SK-N-SH treated with all-trans-retinoic acid at 6 μM for 48 hours (cell line): ENCODE measurements at regions not wholly inside any gene's neighbourhood (a gene's known extent, or its start where the extent isn't known, plus 50 kb on each side); places are given as distances from the start of the nearest gene placed in this dataset.

ENCODE experiments used
- ATAC-seq: fragments of 200-7000 bp; cut with Tn5 transposase; 3 replicates; pipeline ENCODE4 v1.9.1; 2020; ENCODE audit warnings: mild to moderate bottlenecking, moderate library complexity
- ARNTL ChIP-seq: fragments of 450-650 bp; formaldehyde crosslinking; IDR thresholded peaks from 2 replicates; pipeline ENCODE4 v1.5.0; 2020; ENCODE audit warnings: low read depth, mild to moderate bottlenecking, moderate library complexity, borderline replicate concordance
- BACH2 ChIP-seq: fragments of 250-450 bp; sonication (Bioruptor Pico); IDR thresholded peaks from 2 replicates; pipeline ENCODE4 v1.9.0; 2021; ENCODE audit warnings: mild to moderate bottlenecking, borderline replicate concordance
- CSDC2 ChIP-seq: fragments of 250-450 bp; sonication (Bioruptor Pico); IDR thresholded peaks from 2 replicates; pipeline ENCODE4 v1.5.0; 2020; ENCODE audit warnings: mild to moderate bottlenecking, moderate library complexity
- ISL1 ChIP-seq: fragments of 250-450 bp; sonication (Bioruptor Pico); IDR thresholded peaks from 2 replicates; pipeline ENCODE4 v2.1.2; 2022; ENCODE audit warnings: mild to moderate bottlenecking, moderate library complexity
- OSR1 ChIP-seq: fragments of 250-450 bp; sonication (Bioruptor Pico); IDR thresholded peaks from 2 replicates; pipeline ENCODE4 v1.8.0; 2022; ENCODE audit warnings: moderate library complexity, mild to moderate bottlenecking, inconsistent platforms
- PPARA ChIP-seq: fragments of 250-450 bp; sonication (Bioruptor Pico); IDR thresholded peaks from 2 replicates; pipeline ENCODE4 v1.5.0; 2020; ENCODE audit warnings: mild to moderate bottlenecking, borderline replicate concordance
- RARB ChIP-seq: fragments of 250-450 bp; sonication (Bioruptor Pico); IDR thresholded peaks from 2 replicates; pipeline ENCODE4 v1.8.0; 2021; ENCODE audit warnings: mild to moderate bottlenecking, moderate library complexity
- SNAI2 ChIP-seq: fragments of 250-450 bp; sonication (Bioruptor Pico); IDR thresholded peaks from 2 replicates; pipeline ENCODE4 v1.5.0; 2020; ENCODE audit warnings: mild to moderate bottlenecking, moderate library complexity
- TCF4 ChIP-seq: fragments of 250-450 bp; sonication (Bioruptor Pico); IDR thresholded peaks from 2 replicates; pipeline ENCODE4 v1.8.0; 2021; ENCODE audit warnings: mild to moderate bottlenecking, moderate library complexity, borderline replicate concordance
- TOX ChIP-seq: fragments of 250-450 bp; sonication (Bioruptor Pico); IDR thresholded peaks from 2 replicates; pipeline ENCODE4 v1.8.0; 2021; ENCODE audit warnings: mild to moderate bottlenecking, moderate library complexity, borderline replicate concordance
- ZC3H10 ChIP-seq: fragments of 250-450 bp; sonication (Bioruptor Pico); IDR thresholded peaks from 2 replicates; pipeline ENCODE4 v1.5.1; 2021; ENCODE audit warnings: mild to moderate bottlenecking, moderate library complexity
- ZFP3 ChIP-seq: fragments of 250-450 bp; sonication (Bioruptor Pico); IDR thresholded peaks from 2 replicates; pipeline ENCODE4 v1.5.0; 2020; ENCODE audit warnings: mild to moderate bottlenecking, moderate library complexity
- ZNF565 ChIP-seq: fragments of 450-650 bp; formaldehyde crosslinking; conservative IDR thresholded peaks from 2 replicates; pipeline ENCODE4 v1.5.0; 2020; ENCODE audit warnings: low read depth, mild to moderate bottlenecking, moderate library complexity
- ZNF70 ChIP-seq: fragments of 450-650 bp; formaldehyde crosslinking; IDR thresholded peaks from 2 replicates; pipeline ENCODE4 v1.5.0; 2020; ENCODE audit warnings: mild to moderate bottlenecking, moderate library complexity
- ZNF8 ChIP-seq: fragments of 450-650 bp; formaldehyde crosslinking; IDR thresholded peaks from 2 replicates; pipeline ENCODE4 v1.5.0; 2020; ENCODE audit warnings: mild to moderate bottlenecking, moderate library complexity
- TF ChIP-seq, protein P1 (sequence below): fragments of 250-450 bp; sonication (Bioruptor Pico); IDR thresholded peaks from 2 replicates; pipeline ENCODE4 v1.8.0; 2021; ENCODE audit warnings: low read depth, mild to moderate bottlenecking, moderate library complexity, borderline replicate concordance
- TF ChIP-seq, protein P2 (sequence below): fragments of 250-450 bp; sonication (Bioruptor Pico); IDR thresholded peaks from 2 replicates; pipeline ENCODE4 v1.5.1; 2020; ENCODE audit warnings: low read depth, mild to moderate bottlenecking, moderate library complexity
- TF ChIP-seq, protein P3 (sequence below): fragments of 250-450 bp; sonication (Bioruptor Pico); IDR thresholded peaks from 2 replicates; pipeline ENCODE4 v1.8.0; 2020; ENCODE audit warnings: mild to moderate bottlenecking, moderate library complexity, borderline replicate concordance
- TF ChIP-seq, protein P4 (sequence below): fragments of 250-450 bp; sonication (Bioruptor Pico); IDR thresholded peaks from 2 replicates; pipeline ENCODE4 v1.5.1; 2021; ENCODE audit warnings: mild to moderate bottlenecking, moderate library complexity
- TF ChIP-seq, protein P5 (sequence below): fragments of 250-450 bp; sonication (Bioruptor Pico); IDR thresholded peaks from 2 replicates; pipeline ENCODE4 v1.5.0; 2020; ENCODE audit warnings: mild to moderate bottlenecking, moderate library complexity

DNA sequence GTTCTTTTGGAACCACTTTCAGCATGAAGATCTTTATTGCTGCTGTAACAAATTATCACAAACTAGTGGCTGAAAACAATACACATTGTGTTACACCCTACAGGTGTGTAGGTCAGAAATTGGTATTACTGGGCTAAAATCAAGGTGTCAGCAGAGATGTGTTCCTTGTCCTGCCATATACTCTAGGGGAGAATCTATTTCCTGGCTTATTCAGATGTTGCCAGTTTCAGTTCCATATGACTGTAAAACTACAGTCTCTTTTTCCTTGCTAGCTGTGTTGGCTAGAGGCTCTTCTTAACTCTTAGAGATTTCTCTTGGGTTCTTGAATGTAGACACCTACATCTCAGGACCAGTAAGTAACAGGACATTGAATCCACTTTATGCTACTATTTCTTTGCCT, 215.6 kb upstream of the PPFIA2 start:
- ATAC-seq, result no peak
- TF ChIP-seq ZNF565 (CRISPR knock-in tag), result no peak
- no peak for TF ChIP-seq ARNTL (CRISPR knock-in tag)
- TF ChIP-seq, protein P1, sequence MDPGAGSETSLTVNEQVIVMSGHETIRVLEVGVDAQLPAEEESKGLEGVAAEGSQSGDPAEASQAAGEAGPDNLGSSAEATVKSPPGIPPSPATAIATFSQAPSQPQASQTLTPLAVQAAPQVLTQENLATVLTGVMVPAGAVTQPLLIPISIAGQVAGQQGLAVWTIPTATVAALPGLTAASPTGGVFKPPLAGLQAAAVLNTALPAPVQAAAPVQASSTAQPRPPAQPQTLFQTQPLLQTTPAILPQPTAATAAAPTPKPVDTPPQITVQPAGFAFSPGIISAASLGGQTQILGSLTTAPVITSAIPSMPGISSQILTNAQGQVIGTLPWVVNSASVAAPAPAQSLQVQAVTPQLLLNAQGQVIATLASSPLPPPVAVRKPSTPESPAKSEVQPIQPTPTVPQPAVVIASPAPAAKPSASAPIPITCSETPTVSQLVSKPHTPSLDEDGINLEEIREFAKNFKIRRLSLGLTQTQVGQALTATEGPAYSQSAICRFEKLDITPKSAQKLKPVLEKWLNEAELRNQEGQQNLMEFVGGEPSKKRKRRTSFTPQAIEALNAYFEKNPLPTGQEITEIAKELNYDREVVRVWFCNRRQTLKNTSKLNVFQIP (CRISPR knock-in tag), result no peak
- no peak for TF ChIP-seq PPARA (CRISPR knock-in tag)

GRCh38 chr12:81968421-81968820, 209.3 kb upstream of the PPFIA2 start:
- no peak for ATAC-seq
- TF ChIP-seq, protein P2, sequence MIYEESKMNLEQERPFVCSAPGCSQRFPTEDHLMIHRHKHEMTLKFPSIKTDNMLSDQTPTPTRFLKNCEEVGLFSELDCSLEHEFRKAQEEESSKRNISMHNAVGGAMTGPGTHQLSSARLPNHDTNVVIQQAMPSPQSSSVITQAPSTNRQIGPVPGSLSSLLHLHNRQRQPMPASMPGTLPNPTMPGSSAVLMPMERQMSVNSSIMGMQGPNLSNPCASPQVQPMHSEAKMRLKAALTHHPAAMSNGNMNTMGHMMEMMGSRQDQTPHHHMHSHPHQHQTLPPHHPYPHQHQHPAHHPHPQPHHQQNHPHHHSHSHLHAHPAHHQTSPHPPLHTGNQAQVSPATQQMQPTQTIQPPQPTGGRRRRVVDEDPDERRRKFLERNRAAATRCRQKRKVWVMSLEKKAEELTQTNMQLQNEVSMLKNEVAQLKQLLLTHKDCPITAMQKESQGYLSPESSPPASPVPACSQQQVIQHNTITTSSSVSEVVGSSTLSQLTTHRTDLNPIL, result no peak
- TF ChIP-seq ZNF8 (CRISPR knock-in tag) (no peak), ZNF70 (CRISPR knock-in tag) (no peak), ARNTL (CRISPR knock-in tag) (no peak), TOX (CRISPR knock-in tag) (no peak), ZC3H10 (CRISPR knock-in tag) (no peak), ZFP3 (no peak), BACH2 (CRISPR knock-in tag) (no peak), PPARA (CRISPR knock-in tag) (no peak)
- TF ChIP-seq, protein P1 (CRISPR knock-in tag), result no peak
- TF ChIP-seq, protein P3, sequence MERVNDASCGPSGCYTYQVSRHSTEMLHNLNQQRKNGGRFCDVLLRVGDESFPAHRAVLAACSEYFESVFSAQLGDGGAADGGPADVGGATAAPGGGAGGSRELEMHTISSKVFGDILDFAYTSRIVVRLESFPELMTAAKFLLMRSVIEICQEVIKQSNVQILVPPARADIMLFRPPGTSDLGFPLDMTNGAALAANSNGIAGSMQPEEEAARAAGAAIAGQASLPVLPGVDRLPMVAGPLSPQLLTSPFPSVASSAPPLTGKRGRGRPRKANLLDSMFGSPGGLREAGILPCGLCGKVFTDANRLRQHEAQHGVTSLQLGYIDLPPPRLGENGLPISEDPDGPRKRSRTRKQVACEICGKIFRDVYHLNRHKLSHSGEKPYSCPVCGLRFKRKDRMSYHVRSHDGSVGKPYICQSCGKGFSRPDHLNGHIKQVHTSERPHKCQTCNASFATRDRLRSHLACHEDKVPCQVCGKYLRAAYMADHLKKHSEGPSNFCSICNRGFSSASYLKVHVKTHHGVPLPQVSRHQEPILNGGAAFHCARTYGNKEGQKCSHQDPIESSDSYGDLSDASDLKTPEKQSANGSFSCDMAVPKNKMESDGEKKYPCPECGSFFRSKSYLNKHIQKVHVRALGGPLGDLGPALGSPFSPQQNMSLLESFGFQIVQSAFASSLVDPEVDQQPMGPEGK (CRISPR knock-in tag), result no peak
- TF ChIP-seq, protein P4, sequence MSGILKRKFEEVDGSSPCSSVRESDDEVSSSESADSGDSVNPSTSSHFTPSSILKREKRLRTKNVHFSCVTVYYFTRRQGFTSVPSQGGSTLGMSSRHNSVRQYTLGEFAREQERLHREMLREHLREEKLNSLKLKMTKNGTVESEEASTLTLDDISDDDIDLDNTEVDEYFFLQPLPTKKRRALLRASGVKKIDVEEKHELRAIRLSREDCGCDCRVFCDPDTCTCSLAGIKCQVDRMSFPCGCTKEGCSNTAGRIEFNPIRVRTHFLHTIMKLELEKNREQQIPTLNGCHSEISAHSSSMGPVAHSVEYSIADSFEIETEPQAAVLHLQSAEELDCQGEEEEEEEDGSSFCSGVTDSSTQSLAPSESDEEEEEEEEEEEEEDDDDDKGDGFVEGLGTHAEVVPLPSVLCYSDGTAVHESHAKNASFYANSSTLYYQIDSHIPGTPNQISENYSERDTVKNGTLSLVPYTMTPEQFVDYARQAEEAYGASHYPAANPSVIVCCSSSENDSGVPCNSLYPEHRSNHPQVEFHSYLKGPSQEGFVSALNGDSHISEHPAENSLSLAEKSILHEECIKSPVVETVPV (CRISPR knock-in tag), result no peak
- TF ChIP-seq, protein P5, sequence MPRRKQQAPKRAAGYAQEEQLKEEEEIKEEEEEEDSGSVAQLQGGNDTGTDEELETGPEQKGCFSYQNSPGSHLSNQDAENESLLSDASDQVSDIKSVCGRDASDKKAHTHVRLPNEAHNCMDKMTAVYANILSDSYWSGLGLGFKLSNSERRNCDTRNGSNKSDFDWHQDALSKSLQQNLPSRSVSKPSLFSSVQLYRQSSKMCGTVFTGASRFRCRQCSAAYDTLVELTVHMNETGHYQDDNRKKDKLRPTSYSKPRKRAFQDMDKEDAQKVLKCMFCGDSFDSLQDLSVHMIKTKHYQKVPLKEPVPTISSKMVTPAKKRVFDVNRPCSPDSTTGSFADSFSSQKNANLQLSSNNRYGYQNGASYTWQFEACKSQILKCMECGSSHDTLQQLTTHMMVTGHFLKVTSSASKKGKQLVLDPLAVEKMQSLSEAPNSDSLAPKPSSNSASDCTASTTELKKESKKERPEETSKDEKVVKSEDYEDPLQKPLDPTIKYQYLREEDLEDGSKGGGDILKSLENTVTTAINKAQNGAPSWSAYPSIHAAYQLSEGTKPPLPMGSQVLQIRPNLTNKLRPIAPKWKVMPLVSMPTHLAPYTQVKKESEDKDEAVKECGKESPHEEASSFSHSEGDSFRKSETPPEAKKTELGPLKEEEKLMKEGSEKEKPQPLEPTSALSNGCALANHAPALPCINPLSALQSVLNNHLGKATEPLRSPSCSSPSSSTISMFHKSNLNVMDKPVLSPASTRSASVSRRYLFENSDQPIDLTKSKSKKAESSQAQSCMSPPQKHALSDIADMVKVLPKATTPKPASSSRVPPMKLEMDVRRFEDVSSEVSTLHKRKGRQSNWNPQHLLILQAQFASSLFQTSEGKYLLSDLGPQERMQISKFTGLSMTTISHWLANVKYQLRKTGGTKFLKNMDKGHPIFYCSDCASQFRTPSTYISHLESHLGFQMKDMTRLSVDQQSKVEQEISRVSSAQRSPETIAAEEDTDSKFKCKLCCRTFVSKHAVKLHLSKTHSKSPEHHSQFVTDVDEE (CRISPR knock-in tag), result no peak
- TF ChIP-seq, all 23 proteins: peak for 0

GRCh38 chr12:81963636-81964035, 204.5 kb upstream of the PPFIA2 start:
- no peak for ATAC-seq
- TF ChIP-seq, protein P4 (CRISPR knock-in tag), result no peak
- TF ChIP-seq TOX (CRISPR knock-in tag) (no peak), ZNF565 (CRISPR knock-in tag) (no peak), ISL1 (CRISPR knock-in tag) (no peak), BACH2 (CRISPR knock-in tag) (no peak), SNAI2 (CRISPR knock-in tag) (no peak), CSDC2 (CRISPR knock-in tag) (no peak), RARB (no peak), ARNTL (CRISPR knock-in tag) (no peak), OSR1 (CRISPR knock-in tag) (no peak), ZNF70 (CRISPR knock-in tag) (no peak), TCF4 (CRISPR knock-in tag) (no peak)
- TF ChIP-seq, protein P2, result no peak
- TF ChIP-seq, protein P3 (CRISPR knock-in tag), result no peak
